Memory B cell (primary cell): ENCODE measurements at regions not wholly inside any gene's neighbourhood (a gene's known extent, or its start where the extent isn't known, plus 50 kb on each side); places are given as distances from the start of the nearest gene placed in this dataset.
A peak's percentile ranks its signal among the peaks of the same experiment; 100 is the strongest.
"Not testable (repeated sequence)": the region's sequence is repeated elsewhere in the genome, so short reads cannot be mapped to it uniquely, and the experiment has no call there.

Experiments
- ATAC-seq: fragments of 150-1000 bp; cut with Tn5 transposase; 2 replicates; pipeline ENCODE4 v1.10.0; 2021; ENCODE audit warnings: low read depth, mild to moderate bottlenecking, moderate library complexity
- DNase-seq, 2 donors: peaks; one replicate each; pipeline ENCODE4 v3.0.0; 2022; ENCODE audit warnings: low spot score in 2 of 2
- H3K27ac Mint-ChIP-seq: one replicate; pipeline ENCODE4 v1.8.0; 2022; ENCODE audit warnings: mild to moderate bottlenecking, moderate library complexity, mixed read lengths
- H3K27me3 Mint-ChIP-seq: one replicate; pipeline ENCODE4 v1.8.0; 2022; ENCODE audit warnings: mixed read lengths
- H3K36me3 Mint-ChIP-seq: one replicate; pipeline ENCODE4 v1.8.0; 2022; ENCODE audit warnings: mild to moderate bottlenecking, mixed read lengths
- H3K4me1 Mint-ChIP-seq: one replicate; pipeline ENCODE4 v1.8.0; 2022; ENCODE audit warnings: mixed read lengths
- H3K4me3 Mint-ChIP-seq: one replicate; pipeline ENCODE4 v1.8.0; 2022; ENCODE audit warnings: mild to moderate bottlenecking, moderate library complexity, mixed read lengths
- H3K9me3 Mint-ChIP-seq: one replicate; pipeline ENCODE4 v1.8.0; 2022; ENCODE audit warnings: mixed read lengths

GRCh38 chr4:85125688-85126087, 159.2 kb upstream of the WDFY3 start:
- no peak overlapping the region for H3K27ac Mint-ChIP-seq
- ATAC-seq (no peak), DNase-seq (no peak)
- peaks cover 3% of the 10 kb centered on the region for H3K27me3 Mint-ChIP-seq
- peaks cover 7% of the 10 kb centered on the region for H3K4me1 Mint-ChIP-seq
- H3K4me3 Mint-ChIP-seq: no peak overlapping the region
- no peaks in the 10 kb centered on the region for H3K9me3 Mint-ChIP-seq
- no peaks in the 10 kb centered on the region for H3K36me3 Mint-ChIP-seq

- no peak overlapping the region for H3K27ac Mint-ChIP-seq
- DNase-seq: no peak
Measured at GRCh38 chr4:85126991-85127591, 160.6 kb upstream of the WDFY3 start.

GRCh38 chr4:85127653-85128052, 161.2 kb upstream of the WDFY3 start:
- H3K36me3 Mint-ChIP-seq: no peaks in the 10 kb centered on the region
- H3K4me1 Mint-ChIP-seq: peaks cover 7% of the 10 kb centered on the region
- no peak overlapping the region for H3K4me3 Mint-ChIP-seq
- peaks cover 6% of the 10 kb centered on the region for H3K27me3 Mint-ChIP-seq
- no peaks in the 10 kb centered on the region for H3K9me3 Mint-ChIP-seq
- no peak overlapping the region for H3K27ac Mint-ChIP-seq
- DNase-seq (peak; percentile 9 to 15), ATAC-seq (peak; percentile 88)

More at GRCh38 chr4:85126991-85127591, 160.6 kb upstream of the WDFY3 start:
- no peak for ATAC-seq
- Mint-ChIP-seq H3K27me3 (peaks cover 6% of the 10 kb centered on the region), H3K36me3 (no peaks in the 10 kb centered on the region), H3K4me1 (peaks cover 7% of the 10 kb centered on the region), H3K9me3 (no peaks in the 10 kb centered on the region), H3K4me3 (no peak overlapping the region)

DNA sequence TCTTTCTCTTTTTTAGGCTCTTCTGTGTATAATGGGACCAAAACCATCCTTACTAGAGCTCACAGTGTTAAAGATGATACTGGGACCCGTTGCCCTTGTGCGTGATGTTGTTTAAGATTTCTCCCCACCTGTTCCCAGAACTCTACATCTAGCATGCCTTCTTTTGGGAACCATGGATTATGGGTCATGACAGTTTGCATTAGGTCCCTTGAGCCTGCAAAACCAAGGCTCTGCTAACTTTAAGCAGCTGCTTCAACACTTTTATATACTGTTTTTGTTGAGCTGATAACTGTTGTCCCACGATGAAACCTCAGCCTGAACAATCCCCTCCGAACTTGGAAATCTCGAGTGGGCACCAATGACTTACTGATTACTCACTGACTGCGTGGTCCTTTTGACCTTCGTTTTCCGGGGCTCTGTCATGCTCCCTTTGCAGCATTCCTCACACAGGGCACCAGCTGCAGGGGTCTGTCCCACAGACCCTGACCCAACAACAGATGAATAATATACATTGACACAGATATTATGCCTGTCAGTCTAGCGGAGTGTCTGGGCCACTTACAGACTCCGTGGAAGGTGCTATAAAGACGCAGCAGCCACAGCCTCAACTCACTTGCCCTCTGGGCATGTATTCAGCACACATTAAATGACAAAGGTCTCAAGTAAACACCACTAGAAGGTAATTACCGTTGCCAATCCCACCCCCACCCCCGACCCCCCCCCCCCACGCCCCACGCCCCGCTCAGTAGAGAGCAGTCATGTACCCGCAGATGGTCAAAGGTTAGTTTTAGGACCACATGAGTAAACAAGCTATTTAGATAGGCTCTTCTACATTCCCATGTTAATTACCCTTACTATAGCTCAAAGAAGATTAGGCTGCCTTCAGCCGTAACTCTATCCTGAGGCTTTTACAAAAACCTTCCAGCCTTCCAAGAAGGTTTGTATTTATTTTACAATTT, 162.0 kb upstream of the WDFY3 start:
- no peak for DNase-seq
- no peak for ATAC-seq
- Mint-ChIP-seq H3K4me3 (no peak overlapping the region), H3K36me3 (no peaks in the 10 kb centered on the region), H3K9me3 (no peaks in the 10 kb centered on the region), H3K27ac (no peak overlapping the region), H3K27me3 (peaks cover 8% of the 10 kb centered on the region), H3K4me1 (peaks cover 7% of the 10 kb centered on the region)

- not testable (repeated sequence) for ATAC-seq, H3K27me3 Mint-ChIP-seq, H3K4me3 Mint-ChIP-seq, H3K36me3 Mint-ChIP-seq, H3K4me1 Mint-ChIP-seq, H3K9me3 Mint-ChIP-seq, H3K27ac Mint-ChIP-seq, DNase-seq
Measured at GRCh38 chr4:85129354-85130125, 163.1 kb upstream of the WDFY3 start.

DNA sequence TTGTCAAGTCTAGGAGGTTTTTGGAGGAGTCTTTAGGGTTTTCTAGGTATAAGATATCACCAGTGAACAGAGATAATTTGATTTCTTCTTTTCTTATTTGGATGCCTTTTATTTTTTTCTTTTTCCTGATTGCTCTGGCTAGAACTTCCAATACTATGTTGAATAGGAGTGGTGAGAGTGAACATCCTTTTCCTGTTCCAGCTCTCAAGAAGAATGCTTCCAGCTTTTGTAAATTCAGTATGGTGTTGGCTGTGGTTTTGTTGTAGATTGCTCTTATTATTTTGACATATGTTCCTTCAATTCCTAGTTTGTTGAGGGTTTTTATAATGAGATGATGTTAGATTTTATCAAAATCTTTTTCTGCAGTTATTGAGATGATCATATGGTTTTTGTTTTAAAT, 165.6 kb upstream of the WDFY3 start:
- Mint-ChIP-seq H3K27ac (no peak overlapping the region), H3K4me1 (peaks cover 7% of the 10 kb centered on the region), H3K9me3 (no peaks in the 10 kb centered on the region), H3K36me3 (no peaks in the 10 kb centered on the region), H3K27me3 (peaks cover 8% of the 10 kb centered on the region), H3K4me3 (no peak overlapping the region)
- ATAC-seq (no peak), DNase-seq (no peak)

GRCh38 chr4:85132570-85132969, 166.1 kb upstream of the WDFY3 start:
- Mint-ChIP-seq H3K27ac (no peak overlapping the region), H3K9me3 (no peaks in the 10 kb centered on the region), H3K36me3 (no peaks in the 10 kb centered on the region), H3K4me1 (peaks cover 7% of the 10 kb centered on the region), H3K27me3 (peaks cover 8% of the 10 kb centered on the region), H3K4me3 (no peak overlapping the region)
- DNase-seq: no peak
- ATAC-seq: no peak

DNA sequence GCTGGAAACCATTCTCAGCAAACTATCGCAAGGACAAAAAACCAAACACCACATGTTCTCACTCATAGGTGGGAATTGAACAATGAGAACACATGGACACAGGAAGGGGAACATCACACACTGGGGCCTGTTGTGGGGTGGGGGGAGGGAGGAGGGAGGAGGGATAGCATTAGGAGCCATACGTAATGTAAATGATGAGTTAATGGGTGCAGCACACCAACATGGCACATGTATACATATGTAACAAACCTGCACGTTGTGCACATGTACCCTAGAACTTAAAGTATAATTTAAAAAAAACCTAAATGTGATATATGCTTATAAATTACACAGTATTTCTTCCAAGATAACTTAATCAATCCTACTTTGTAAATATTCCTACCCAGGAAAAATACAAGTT, 173.3 kb upstream of the WDFY3 start:
- H3K9me3 Mint-ChIP-seq, H3K27ac Mint-ChIP-seq, H3K4me1 Mint-ChIP-seq, ATAC-seq, DNase-seq, H3K4me3 Mint-ChIP-seq, H3K36me3 Mint-ChIP-seq: not testable (repeated sequence)
- peaks cover 11% of the 10 kb centered on the region for H3K27me3 Mint-ChIP-seq

GRCh38 chr4:85142451-85142850, 176.0 kb upstream of the WDFY3 start:
- ATAC-seq (no peak), DNase-seq (no peak)
- Mint-ChIP-seq H3K4me3 (no peak overlapping the region), H3K27ac (no peak overlapping the region), H3K27me3 (peaks cover 11% of the 10 kb centered on the region), H3K4me1 (peaks cover 7% of the 10 kb centered on the region), H3K36me3 (no peaks in the 10 kb centered on the region), H3K9me3 (no peaks in the 10 kb centered on the region)

DNA sequence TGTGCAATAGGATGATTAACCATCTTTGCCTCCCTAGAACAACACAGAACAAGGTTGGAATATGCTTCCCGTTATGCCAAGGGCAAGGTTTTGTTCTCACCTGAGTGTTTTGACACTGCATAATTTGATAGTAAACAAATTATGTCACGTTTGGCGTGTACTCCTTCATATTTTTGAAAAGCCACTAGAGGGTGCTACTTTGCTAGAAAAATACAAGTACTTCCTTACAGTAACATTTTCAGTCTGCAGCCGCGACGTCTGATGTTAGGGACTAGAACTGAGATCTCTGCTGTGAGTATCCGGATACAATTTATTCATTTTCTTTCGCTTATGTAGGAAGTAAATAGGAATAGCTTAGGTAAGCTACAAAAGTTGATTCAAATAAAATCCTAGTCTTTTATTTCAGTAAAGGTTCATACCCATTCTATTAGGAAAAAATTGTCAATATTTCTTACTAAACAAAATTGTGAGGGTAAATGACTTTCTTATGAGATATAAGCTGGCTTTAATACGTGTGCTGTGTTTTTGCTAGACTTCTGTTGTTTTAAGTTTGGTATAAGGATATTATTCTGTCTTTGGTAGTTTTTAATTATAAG, 181.1 kb upstream of the WDFY3 start:
- ATAC-seq (peak; percentile 97), DNase-seq (peak in 1 of 2 donors; percentile 67)
- H3K4me1 Mint-ChIP-seq: peaks cover 6% of the 10 kb centered on the region
- H3K4me3 Mint-ChIP-seq: no peak overlapping the region
- H3K27ac Mint-ChIP-seq: no peak overlapping the region
- H3K27me3 Mint-ChIP-seq: no peaks in the 10 kb centered on the region
- no peaks in the 10 kb centered on the region for H3K9me3 Mint-ChIP-seq
- no peaks in the 10 kb centered on the region for H3K36me3 Mint-ChIP-seq

GRCh38 chr4:85149676-85150075, 183.2 kb upstream of the WDFY3 start:
- no peaks in the 10 kb centered on the region for H3K9me3 Mint-ChIP-seq
- H3K27me3 Mint-ChIP-seq: no peaks in the 10 kb centered on the region
- ATAC-seq: no peak

GRCh38 chr4:85151371-85151770, 184.9 kb upstream of the WDFY3 start:
- Mint-ChIP-seq H3K27me3 (no peaks in the 10 kb centered on the region), H3K9me3 (no peaks in the 10 kb centered on the region)
- no peak for DNase-seq

More at GRCh38 chr4:85149676-85150075, 183.2 kb upstream of the WDFY3 start:
- no peaks in the 10 kb centered on the region for H3K36me3 Mint-ChIP-seq
- no peak overlapping the region for H3K4me3 Mint-ChIP-seq
- peaks cover 3% of the 10 kb centered on the region for H3K4me1 Mint-ChIP-seq
- no peak overlapping the region for H3K27ac Mint-ChIP-seq
- no peak for DNase-seq

DNA sequence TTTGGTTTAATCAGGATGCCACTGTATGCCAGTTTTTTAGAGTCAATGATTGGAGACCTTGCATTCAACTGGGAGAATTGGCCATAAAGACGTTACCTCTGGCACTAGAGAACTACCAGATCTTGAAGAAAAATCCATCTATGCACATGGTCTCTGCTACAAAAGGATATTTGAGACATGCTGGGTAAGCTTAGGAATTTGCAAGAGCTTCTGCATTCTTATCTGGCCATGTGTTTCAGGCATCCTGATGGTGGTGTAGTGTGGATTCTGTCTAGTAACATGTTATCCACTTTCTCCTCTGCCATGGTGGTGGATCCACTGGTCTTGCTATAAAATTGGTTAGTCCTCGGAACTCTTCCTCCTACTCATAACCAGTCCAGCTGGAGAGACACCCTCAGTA, 185.3 kb upstream of the WDFY3 start:
- ATAC-seq: no peak
- Mint-ChIP-seq H3K36me3 (no peaks in the 10 kb centered on the region), H3K27ac (no peak overlapping the region), H3K9me3 (no peaks in the 10 kb centered on the region), H3K4me1 (peaks cover 5% of the 10 kb centered on the region), H3K4me3 (no peak overlapping the region), H3K27me3 (no peaks in the 10 kb centered on the region)
- no peak for DNase-seq

More at GRCh38 chr4:85151371-85151770, 184.9 kb upstream of the WDFY3 start:
- Mint-ChIP-seq H3K4me1 (peaks cover 5% of the 10 kb centered on the region), H3K36me3 (no peaks in the 10 kb centered on the region), H3K4me3 (no peak overlapping the region), H3K27ac (no peak overlapping the region)
- no peak for ATAC-seq

DNA sequence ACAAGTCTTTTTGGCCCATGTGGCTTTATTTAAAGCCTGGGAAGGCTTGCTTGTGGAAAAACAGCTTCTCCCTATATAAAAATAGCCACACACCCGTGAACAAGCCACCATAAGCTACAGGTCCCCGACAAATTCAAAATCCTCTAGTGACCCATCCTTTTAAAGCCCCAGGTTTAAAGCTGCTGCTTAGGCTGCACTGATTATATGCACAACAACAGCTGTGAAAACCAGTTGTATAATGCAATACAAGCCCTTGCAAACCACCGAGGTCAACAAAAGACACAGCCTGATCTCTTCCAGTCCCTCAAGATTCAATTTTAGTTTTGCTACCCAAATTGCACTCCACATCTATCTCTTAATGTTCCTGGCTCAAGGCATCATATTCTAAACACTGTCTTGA, 186.0 kb upstream of the WDFY3 start:
- Mint-ChIP-seq H3K4me3 (no peak overlapping the region), H3K36me3 (no peaks in the 10 kb centered on the region), H3K4me1 (peaks cover 4% of the 10 kb centered on the region), H3K27ac (no peak overlapping the region), H3K9me3 (no peaks in the 10 kb centered on the region), H3K27me3 (no peaks in the 10 kb centered on the region)
- DNase-seq: no peak
- no peak for ATAC-seq
